NCI-H146 treated with DMSO at 0.1 percent for 48 hours (cell line): ENCODE measurements at regions not wholly inside any gene's neighbourhood (a gene's known extent, or its start where the extent isn't known, plus 50 kb on each side); places are given as distances from the start of the nearest gene placed in this dataset.

Experiments
- DNase-seq: peaks from one replicate; lab custom pipeline; 2025; ENCODE audit not compliant: unreplicated experiment; lab: John Stamatoyannopoulos, UW

GRCh38 chr5:72623323-72623722 lies 116.1 kb upstream of the ZNF366 start:
- no peak for DNase-seq

- DNase-seq, result no peak
Observed at GRCh38 chr5:72622170-72622760, 115.1 kb upstream of the ZNF366 start.

GRCh38 chr5:72621576-72621975 lies 114.4 kb upstream of the ZNF366 start:
- no peak for DNase-seq

GRCh38 chr5:72619677-72620076 lies 112.5 kb upstream of the ZNF366 start:
- no peak for DNase-seq

GRCh38 chr5:72619251-72619650 lies 112.0 kb upstream of the ZNF366 start:
- no peak for DNase-seq

GRCh38 chr5:72618708-72619107 lies 111.5 kb upstream of the ZNF366 start:
- DNase-seq, result no peak

- DNase-seq, result no peak
Observed at GRCh38 chr5:72615061-72615460, 107.9 kb upstream of the ZNF366 start.

GRCh38 chr5:72613515-72613914 lies 106.3 kb upstream of the ZNF366 start:
- no peak for DNase-seq

GRCh38 chr5:72612810-72613209 lies 105.6 kb upstream of the ZNF366 start:
- DNase-seq, result no peak

- DNase-seq, result peak; percentile 4
Observed at GRCh38 chr5:72611118-72611730, 104.0 kb upstream of the ZNF366 start.

- DNase-seq, result no peak
Observed at GRCh38 chr5:72608926-72609325, 101.7 kb upstream of the ZNF366 start.

GRCh38 chr5:72608297-72608696 lies 101.1 kb upstream of the ZNF366 start:
- no peak for DNase-seq

- DNase-seq, result no peak
Observed at GRCh38 chr5:72607381-72607780, 100.2 kb upstream of the ZNF366 start.

GRCh38 chr5:72606525-72606924 lies 99.3 kb upstream of the ZNF366 start:
- no peak for DNase-seq

GRCh38 chr5:72605632-72606031 lies 98.4 kb upstream of the ZNF366 start:
- DNase-seq, result no peak

- DNase-seq, result no peak
Observed at GRCh38 chr5:72604798-72605154, 97.6 kb upstream of the ZNF366 start.

- no peak for DNase-seq
Observed at GRCh38 chr5:72604111-72604797, 97.0 kb upstream of the ZNF366 start.

GRCh38 chr5:72602696-72603685 lies 95.8 kb upstream of the ZNF366 start:
- no peak for DNase-seq

GRCh38 chr5:72601861-72602260 lies 94.7 kb upstream of the ZNF366 start:
- DNase-seq, result no peak

- no peak for DNase-seq
Observed at GRCh38 chr5:72600391-72600981, 93.3 kb upstream of the ZNF366 start.
